HG03565 (cell line): ENCODE measurements at regions not wholly inside any gene's neighbourhood (a gene's known extent, or its start where the extent isn't known, plus 50 kb on each side); places are given as distances from the start of the nearest gene placed in this dataset.
"Not testable (repeated sequence)": the region's sequence is repeated elsewhere in the genome, so short reads cannot be mapped to it uniquely, and the experiment has no call there.

Experiments
- ATAC-seq: cut with Tn5 transposase; IDR thresholded peaks from one replicate; pipeline ENCODE4 v1.9.1; 2021; ENCODE audit warnings: mild to moderate bottlenecking, moderate library complexity; ENCODE audit not compliant: unreplicated experiment

- ATAC-seq = no peak
Observed at GRCh38 chr5:166910995-166911394, 1380.5 kb upstream of the WWC1 start.

- no peak for ATAC-seq
Observed at GRCh38 chr5:166916021-166916420, 1375.4 kb upstream of the WWC1 start.

DNA sequence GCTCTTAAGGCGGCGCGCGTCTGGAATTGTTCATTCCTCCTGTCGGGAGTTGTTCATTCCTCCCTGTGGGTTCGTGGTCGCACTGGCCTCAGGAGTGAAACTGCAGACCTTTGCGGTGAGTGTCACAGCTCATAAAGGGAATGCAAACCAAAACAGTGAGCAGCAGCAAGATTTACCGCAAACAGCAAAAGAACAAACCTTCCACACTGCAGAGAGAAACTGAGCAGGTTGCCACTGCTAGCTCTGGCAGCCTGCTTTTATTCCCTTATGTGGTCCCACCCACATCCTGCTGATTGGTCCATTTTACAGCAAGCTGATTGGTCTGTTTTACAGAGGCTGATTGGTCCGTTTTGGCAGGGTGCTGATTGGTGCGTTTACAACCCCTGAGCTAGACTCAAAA lies 1365.3 kb upstream of the WWC1 start:
- no peak for ATAC-seq

DNA sequence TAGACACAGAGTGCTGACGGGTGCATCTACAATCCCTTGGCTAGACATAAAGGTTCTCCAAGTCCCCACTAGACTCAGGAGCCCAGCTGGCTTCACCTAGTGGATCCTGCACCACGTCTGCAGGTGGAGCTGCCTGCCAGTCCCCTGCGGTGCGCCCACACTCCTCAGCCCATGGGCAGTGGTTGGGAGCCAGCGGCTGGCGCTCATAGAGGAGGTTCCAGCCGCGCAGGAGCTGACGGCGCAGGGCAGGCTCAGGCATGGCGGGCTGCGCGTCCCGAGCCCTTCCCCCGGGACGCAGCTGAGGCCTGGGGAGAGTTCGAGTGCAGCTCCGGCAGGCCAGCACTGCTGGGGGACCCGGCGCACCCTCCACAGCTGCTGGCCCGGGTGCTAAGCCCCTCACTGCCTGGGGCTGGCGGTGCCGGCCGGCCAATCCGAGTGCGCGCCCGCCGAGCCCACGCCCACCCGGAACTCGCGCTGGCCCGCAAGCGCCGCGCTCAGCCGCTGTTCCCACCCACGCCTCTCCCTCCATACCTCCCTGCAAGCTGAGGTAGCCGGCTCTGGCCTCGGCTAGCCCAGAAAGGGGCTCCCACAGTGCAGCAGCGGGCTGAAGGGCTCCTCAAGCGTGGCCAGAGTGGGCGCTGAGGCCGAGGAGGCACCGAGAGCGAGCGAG lies 1364.5 kb upstream of the WWC1 start:
- not testable (repeated sequence) for ATAC-seq

DNA sequence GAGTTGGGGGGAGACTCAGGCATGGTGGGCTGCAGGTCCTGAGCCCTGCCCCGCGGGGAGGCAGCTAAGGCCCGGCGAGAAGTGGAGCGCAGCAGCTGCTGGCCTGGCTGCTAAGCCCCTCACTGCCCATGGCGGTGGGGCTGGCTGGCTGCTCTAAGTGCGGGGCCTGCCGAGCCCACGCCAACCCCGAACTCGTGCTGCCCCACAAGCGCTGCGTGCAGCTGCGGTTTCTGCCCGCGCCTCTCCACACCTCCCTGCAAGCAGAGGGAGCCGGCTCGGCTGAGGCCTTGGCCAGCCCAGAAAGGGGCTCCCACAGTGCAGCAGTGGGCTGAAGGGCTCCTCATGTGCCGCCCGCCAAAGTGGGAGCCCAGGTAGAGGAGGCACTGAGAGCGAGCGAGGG lies 1355.1 kb upstream of the WWC1 start:
- ATAC-seq = no peak

DNA sequence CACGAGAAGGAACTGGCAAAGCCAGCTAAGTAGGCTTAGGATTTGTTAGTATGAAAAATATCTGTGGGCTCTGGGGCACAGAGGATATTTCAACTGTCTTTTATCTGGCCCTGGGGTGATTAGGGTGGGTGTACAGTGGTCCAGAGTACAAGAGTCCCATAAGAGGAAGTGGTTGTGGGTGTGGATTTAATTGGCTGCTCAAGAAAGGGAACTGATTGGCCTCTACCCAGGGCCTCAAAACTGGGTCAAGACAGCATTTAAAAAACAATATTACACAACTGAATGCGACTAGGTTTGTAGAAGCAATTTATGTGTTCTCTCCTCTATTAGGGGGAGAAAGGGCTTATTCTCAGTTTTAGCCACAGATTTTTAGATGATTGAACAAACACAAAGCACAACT lies 1353.4 kb upstream of the WWC1 start:
- ATAC-seq = no peak

- no peak for ATAC-seq
Observed at GRCh38 chr5:166942948-166943347, 1348.5 kb upstream of the WWC1 start.

DNA sequence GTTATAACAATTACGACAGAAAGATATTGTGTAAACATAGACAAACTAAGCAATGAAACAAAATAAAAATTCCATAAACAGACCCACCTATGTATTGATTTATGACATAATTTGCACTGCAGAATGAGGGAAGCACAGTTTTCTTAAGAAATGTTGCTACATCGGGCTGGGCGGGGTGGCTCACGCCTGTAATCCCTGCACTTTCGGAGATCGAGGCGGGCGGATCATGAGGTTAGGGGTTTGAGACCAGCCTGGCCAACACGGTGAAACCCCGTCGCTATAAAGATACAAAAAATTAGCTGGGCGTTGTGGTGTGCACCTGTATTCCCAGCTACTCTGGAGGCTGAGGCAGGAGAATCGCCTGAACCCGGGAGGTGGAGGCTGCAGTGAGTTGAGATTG lies 1344.4 kb upstream of the WWC1 start:
- ATAC-seq = no peak

DNA sequence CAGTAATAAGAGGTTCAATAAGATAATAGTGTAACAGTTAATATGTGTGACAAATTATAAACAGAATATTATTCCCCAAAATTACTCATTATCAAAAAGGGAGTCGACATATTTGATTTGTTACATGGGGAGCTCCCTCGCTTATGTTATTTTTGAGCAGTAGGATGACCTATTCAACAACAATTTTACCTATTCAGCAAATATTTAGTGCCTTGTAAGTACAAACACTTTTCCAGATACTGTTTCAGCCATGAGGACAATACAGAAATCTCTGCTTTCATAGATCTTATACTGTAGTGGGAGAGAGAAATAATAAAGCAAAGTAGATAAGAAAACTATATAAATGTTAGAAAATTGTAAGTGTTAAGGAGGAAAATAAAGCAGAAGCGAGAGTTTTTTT lies 1342.8 kb upstream of the WWC1 start:
- no peak for ATAC-seq

DNA sequence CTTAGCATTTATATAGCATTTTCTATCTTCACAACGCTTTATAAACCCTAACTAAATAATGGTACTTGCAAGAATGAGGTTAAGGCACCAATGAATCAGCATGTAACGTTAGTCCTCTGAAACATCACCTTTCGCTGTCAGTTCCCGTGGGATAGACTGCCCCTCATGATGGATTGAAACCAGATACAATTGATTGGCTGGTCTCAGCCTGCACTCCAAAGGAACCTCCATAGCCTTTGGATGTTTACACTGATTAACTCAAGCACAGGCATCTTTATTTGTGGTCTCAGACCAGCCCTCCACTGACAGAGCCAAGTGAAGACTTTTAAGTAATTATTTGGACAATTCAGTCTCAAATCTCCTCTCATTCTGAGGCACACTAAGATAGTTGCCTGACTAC lies 1339.4 kb upstream of the WWC1 start:
- ATAC-seq = no peak

DNA sequence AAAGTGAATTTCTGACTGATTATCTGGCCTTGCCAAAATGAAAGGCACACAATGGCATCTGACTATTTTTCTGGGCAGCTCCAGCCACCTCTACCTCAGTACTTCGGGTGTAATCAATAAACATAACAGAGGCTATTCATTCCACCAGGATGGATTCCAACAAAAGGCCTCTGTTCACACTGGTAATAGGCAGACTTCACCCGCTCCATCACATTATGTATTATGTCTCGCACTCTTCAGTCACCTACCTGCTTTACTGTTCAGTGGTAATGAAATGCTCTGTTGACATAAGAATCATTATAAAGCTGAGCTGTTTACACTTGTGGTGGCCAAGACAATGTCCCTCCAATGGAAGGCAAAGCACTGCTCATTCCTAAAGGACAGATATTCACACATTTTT lies 1333.7 kb upstream of the WWC1 start:
- no peak for ATAC-seq

DNA sequence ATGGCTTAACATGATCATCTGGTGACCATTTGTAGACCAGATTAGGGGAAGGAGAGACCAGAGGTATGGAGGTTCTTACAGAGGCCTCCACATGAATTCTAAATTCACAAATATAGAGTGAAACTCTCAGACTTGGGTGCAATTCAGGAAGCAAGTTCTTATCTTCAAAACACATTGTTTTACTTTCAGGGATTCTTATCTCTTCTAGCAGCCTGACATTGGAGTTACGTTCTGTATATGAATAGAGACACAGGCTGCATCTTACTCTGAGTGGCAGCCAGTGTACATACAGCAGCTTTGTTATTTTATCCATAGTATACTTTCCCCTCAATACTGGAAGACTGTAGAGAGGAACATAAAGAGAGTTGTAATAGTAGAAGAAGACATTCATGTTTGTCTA lies 1331.7 kb upstream of the WWC1 start:
- no peak for ATAC-seq

DNA sequence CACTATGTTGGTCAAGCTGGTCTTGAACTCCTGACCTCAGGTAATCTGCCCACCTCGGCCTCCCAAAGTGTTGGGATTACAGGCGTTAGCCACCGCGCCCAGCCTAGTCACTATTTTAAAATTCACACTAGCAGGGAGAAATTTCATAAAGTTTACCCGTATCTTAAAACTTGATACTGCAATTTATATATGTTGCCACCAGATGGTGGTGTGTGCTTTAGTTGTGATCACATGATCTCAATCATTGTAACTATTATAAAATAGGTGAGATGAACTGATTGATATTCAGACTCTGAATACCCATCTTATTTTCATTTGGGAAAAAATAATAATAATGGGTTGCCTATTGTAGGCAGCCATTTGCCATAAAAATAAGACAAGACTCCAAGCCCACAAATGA lies 1330.4 kb upstream of the WWC1 start:
- ATAC-seq = no peak

DNA sequence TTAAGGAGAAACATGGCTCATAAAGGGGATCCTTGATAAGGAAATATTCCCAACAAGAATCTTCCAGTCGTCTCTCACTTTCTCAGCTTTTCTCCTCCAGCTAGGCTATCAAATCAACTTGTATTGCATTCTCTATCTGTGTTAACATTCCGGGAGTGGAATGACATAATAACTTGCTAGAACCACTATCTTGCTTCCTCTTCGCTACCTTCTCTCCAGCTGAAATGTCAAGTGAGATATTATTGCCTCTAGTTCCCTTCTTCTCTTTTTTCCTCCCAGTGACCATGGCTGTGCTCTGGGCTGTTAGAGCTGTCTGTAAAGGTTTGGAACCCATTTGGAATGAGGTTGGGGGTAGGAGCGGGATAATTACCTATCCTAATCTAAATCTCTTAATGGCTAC lies 1329.5 kb upstream of the WWC1 start:
- no peak for ATAC-seq

DNA sequence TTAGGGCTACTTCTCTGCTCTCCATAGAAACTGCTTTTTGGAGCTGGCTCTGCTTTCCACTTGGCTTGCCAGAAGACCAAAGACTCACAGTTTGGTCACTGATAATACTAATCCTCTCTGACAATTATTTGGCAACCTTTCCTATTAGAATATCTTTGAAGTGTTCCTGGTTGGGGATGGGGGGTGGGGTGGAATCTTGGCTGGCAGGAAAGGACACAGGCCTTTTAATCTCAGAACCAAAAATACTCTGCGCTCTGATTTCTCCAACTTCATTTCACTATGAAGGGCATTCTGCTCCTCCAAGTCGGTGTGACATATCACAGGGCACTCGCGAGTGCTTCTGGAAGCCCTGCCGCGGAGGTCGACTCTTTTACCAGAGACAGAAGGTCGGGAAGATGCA lies 1329.0 kb upstream of the WWC1 start:
- ATAC-seq = no peak

GRCh38 chr5:166963596-166963995 lies 1327.8 kb upstream of the WWC1 start:
- no peak for ATAC-seq

DNA sequence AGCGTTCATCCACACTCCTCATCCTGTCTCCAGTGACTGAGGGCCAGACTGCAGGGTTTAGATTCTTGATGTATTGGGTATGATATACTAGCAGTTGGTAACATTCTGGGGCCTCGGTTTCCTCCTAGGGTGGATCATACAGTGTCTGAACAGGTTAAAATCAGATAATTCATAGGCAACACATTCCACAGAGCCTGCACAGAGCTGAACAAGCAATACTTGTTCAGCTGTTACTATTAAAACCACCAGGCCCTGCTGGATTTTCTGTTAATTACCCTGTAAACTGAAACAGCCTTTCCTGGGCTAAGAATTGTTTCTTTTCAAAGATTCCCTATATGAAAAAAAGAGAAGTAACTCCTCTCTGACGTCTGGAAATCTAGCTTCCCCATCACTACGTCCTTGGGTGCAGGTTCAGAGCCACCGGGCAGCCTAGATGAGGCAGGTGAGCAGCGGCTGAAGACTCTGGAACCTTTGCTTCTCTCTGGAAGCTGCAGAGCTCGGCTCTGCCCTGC lies 1313.5 kb upstream of the WWC1 start:
- no peak for ATAC-seq

- ATAC-seq = no peak
Observed at GRCh38 chr5:166979307-166979895, 1312.0 kb upstream of the WWC1 start.

DNA sequence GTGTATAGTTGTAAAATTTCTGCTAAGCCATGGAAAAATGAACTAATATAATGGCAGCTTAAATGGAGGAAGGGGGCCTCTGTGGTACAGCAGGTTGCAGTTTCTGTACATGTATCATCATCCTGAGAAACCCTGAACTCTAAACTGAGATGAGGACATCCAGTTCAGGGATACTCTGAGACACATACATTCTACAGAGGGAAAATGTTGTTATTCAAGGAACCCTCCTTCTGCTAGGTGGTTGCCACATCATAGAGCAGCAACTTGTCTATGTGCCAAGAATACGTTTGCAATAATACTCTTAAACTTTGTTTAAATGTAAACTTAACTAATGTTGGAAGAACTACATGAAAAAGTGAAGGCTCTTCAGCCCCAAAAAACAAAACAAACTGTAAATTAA lies 1310.8 kb upstream of the WWC1 start:
- ATAC-seq = no peak

DNA sequence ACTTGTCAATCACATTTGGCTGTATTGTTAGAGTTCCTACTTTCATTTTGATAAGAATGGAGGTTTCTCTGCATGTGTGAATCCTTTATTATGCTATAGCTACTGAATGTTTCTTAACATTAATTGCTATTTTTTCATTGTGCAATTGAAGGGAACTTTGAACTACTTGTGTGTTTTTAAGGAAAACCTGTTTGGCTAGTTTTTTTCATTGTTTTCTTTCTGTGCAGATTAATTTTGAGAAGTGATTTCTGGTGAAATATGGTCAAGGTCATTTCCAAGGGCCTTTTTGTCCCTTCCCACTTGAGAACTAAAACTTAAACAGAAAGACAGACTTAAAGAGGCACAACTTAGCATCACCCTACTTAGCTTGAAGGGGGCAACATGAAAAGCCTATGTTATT lies 1309.2 kb upstream of the WWC1 start:
- no peak for ATAC-seq

GRCh38 chr5:166991601-166992000 lies 1299.8 kb upstream of the WWC1 start:
- ATAC-seq = no peak

- ATAC-seq = no peak
Observed at GRCh38 chr5:166992108-166992507, 1299.3 kb upstream of the WWC1 start.
